ENCODE measurements at regions not wholly inside any gene's neighbourhood (a gene's known extent, or its start where the extent isn't known, plus 50 kb on each side); places are given as distances from the start of the nearest gene placed in this dataset.
A peak's percentile ranks its signal among the peaks of the same experiment; 100 is the strongest.

DNA sequence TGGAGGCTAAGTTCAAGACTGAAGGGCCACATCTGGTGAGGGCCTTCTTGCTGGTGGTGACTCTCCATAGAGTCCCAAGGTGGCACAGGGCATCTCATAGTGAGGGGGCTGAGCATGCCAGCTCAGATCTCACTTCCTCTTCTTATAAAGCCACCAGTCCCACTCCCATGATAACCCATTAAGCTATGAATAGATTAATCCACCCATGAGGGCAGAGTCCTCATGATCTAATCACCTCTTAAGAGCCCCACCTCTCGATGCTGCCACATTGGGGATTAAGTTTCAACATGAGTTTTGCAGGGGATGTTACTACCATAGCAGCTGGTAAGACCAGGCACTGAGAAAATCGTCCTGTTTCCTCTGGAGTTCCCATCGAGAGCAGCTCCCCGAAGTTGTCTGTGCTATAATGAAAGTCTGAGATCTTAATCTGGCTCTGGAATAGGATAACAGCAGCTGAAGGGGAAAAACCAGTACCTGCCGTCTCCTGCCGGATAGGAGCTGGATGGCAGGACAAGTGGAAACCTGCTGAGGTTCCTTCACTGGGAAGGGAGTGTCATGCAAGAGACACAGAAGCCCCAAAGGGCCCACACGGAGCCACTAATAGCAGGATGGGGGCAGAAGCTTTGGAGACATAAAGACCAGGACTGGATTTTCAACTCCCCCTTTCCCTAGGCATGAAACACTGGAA is 79.5 kb upstream of the EPHB3 start:
- Mint-ChIP-seq H3K4me3 (ENCODE audit: unreplicated experiment) (no peak overlapping the region), H3K27me3 (ENCODE audit: unreplicated experiment) (peaks cover 39% of the 10 kb centered on the region), H3K36me3 (ENCODE audit: unreplicated experiment) (no peaks in the 10 kb centered on the region), H3K27ac (ENCODE audit: unreplicated experiment) (no peak overlapping the region), H3K9me3 (ENCODE audit: unreplicated experiment) (no peaks in the 10 kb centered on the region), H3K4me1 (ENCODE audit: unreplicated experiment) (no peaks in the 10 kb centered on the region)
- TF ChIP-seq, protein P1, sequence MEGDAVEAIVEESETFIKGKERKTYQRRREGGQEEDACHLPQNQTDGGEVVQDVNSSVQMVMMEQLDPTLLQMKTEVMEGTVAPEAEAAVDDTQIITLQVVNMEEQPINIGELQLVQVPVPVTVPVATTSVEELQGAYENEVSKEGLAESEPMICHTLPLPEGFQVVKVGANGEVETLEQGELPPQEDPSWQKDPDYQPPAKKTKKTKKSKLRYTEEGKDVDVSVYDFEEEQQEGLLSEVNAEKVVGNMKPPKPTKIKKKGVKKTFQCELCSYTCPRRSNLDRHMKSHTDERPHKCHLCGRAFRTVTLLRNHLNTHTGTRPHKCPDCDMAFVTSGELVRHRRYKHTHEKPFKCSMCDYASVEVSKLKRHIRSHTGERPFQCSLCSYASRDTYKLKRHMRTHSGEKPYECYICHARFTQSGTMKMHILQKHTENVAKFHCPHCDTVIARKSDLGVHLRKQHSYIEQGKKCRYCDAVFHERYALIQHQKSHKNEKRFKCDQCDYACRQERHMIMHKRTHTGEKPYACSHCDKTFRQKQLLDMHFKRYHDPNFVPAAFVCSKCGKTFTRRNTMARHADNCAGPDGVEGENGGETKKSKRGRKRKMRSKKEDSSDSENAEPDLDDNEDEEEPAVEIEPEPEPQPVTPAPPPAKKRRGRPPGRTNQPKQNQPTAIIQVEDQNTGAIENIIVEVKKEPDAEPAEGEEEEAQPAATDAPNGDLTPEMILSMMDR (IDR thresholded peaks at IDR 0.05) = no peak
- DNase-seq (ENCODE audit: extremely low spot score, unreplicated experiment) = peak; percentile 44

DNA sequence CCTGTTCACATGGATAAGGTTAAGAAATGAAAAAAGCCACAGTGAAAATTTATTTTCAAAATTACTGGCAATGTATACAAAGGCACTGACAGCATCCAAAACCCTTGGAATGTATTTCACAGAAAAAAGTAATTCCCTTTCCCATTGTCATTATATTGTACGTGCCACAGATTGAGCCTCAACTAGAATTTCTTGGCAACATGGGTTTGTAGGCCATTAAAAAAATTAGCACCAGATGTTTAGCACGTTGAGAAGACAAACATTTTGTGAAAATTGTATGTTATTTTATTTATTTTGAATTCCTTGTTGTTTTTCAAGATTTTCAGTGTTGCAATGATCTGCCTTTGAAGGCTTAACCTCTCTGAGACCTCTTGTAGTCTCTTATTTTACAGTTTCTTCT is 76.3 kb upstream of the EPHB3 start:
- H3K4me1 Mint-ChIP-seq (ENCODE audit: unreplicated experiment) = no peaks in the 10 kb centered on the region

DNA sequence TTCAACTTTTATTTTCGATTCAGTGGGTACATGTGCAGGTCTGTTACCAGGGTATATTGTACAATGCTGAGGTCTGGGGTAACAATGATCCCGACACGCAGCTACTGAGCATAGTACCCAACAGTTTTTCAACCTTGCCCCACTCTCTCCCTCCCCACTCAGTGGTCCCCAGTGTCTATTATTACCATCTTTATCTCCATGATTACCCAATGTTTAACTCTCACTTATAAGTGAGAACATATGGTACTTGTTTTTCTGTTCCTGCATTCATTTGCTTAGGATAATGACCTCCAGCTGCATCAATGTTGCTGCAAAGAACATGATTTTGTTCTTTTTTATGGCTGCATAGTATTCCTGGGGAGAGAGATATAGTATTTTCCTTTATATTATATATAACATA is 75.7 kb upstream of the EPHB3 start:
- H3K4me1 Mint-ChIP-seq (ENCODE audit: unreplicated experiment) = no peaks in the 10 kb centered on the region
- peaks cover 54% of the 10 kb centered on the region for H3K27me3 Mint-ChIP-seq (ENCODE audit: unreplicated experiment)
- DNase-seq (ENCODE audit: extremely low spot score, unreplicated experiment) = no peak
- no peaks in the 10 kb centered on the region for H3K9me3 Mint-ChIP-seq (ENCODE audit: unreplicated experiment)
- H3K4me3 Mint-ChIP-seq (ENCODE audit: unreplicated experiment) = no peak overlapping the region
- no peaks in the 10 kb centered on the region for H3K36me3 Mint-ChIP-seq (ENCODE audit: unreplicated experiment)
- H3K27ac Mint-ChIP-seq (ENCODE audit: unreplicated experiment) = no peak overlapping the region
- TF ChIP-seq, protein P1 (IDR thresholded peaks at IDR 0.05) = no peak

More for the DNA sequence above, 76.3 kb upstream of the EPHB3 start:
- H3K4me3 Mint-ChIP-seq (ENCODE audit: unreplicated experiment) = no peak overlapping the region
- no peaks in the 10 kb centered on the region for H3K36me3 Mint-ChIP-seq (ENCODE audit: unreplicated experiment)
- H3K27ac Mint-ChIP-seq (ENCODE audit: unreplicated experiment) = no peak overlapping the region
- H3K9me3 Mint-ChIP-seq (ENCODE audit: unreplicated experiment) = no peaks in the 10 kb centered on the region
- TF ChIP-seq, protein P1 (IDR thresholded peaks at IDR 0.05) = no peak
- H3K27me3 Mint-ChIP-seq (ENCODE audit: unreplicated experiment) = peaks cover 55% of the 10 kb centered on the region
- no peak for DNase-seq (ENCODE audit: extremely low spot score, unreplicated experiment)

- Mint-ChIP-seq H3K27me3 (ENCODE audit: unreplicated experiment) (peaks cover 57% of the 10 kb centered on the region), H3K36me3 (ENCODE audit: unreplicated experiment) (no peaks in the 10 kb centered on the region), H3K4me3 (ENCODE audit: unreplicated experiment) (no peak overlapping the region), H3K4me1 (ENCODE audit: unreplicated experiment) (no peaks in the 10 kb centered on the region), H3K27ac (ENCODE audit: unreplicated experiment) (no peak overlapping the region), H3K9me3 (ENCODE audit: unreplicated experiment) (no peaks in the 10 kb centered on the region)
- TF ChIP-seq, protein P1 (IDR thresholded peaks at IDR 0.05) = no peak
- DNase-seq (ENCODE audit: extremely low spot score, unreplicated experiment) = no peak
Measured at GRCh38 chr3:184486614-184487013, 75.0 kb upstream of the EPHB3 start.

GRCh38 chr3:184488577-184488976 is 73.0 kb upstream of the EPHB3 start:
- H3K4me3 Mint-ChIP-seq (ENCODE audit: unreplicated experiment) = no peak overlapping the region
- H3K4me1 Mint-ChIP-seq (ENCODE audit: unreplicated experiment) = no peaks in the 10 kb centered on the region
- TF ChIP-seq, protein P1 (IDR thresholded peaks at IDR 0.05) = no peak
- H3K27me3 Mint-ChIP-seq (ENCODE audit: unreplicated experiment) = peaks cover 65% of the 10 kb centered on the region
- DNase-seq (ENCODE audit: extremely low spot score, unreplicated experiment) = no peak
- H3K27ac Mint-ChIP-seq (ENCODE audit: unreplicated experiment) = no peak overlapping the region
- H3K36me3 Mint-ChIP-seq (ENCODE audit: unreplicated experiment) = no peaks in the 10 kb centered on the region
- H3K9me3 Mint-ChIP-seq (ENCODE audit: unreplicated experiment) = no peaks in the 10 kb centered on the region

Data from osteocyte (in vitro differentiated cells).